ENCODE measurements at regions not wholly inside any gene's neighbourhood (a gene's known extent, or its start where the extent isn't known, plus 50 kb on each side); places are given as distances from the start of the nearest gene placed in this dataset.

- DNase-seq (ENCODE audit: low spot score in 2 of 2) = no peak
- no peaks in the 10 kb centered on the region for H3K9me3 ChIP-seq
- H3K4me1 ChIP-seq = no peaks in the 10 kb centered on the region
- 58 to 69% methylated on average over 3 of the region's 3 CpGs for WGBS, 2 donors
- no peaks in the 10 kb centered on the region for H3K36me3 ChIP-seq
- peaks cover 0 to 4% of the 10 kb centered on the region in 2 donors for H3K27me3 ChIP-seq
- no peak overlapping the region for H3K27ac ChIP-seq
- no peak overlapping the region for H3K4me3 ChIP-seq
- TF ChIP-seq CTCF (IDR thresholded peaks at IDR 0.05) (no peak), EP300 (IDR thresholded peaks at IDR 0.05) (no peak), POLR2A (IDR thresholded peaks at IDR 0.05) (no peak)
Observed at GRCh38 chr16:73877150-73877549, 419.5 kb upstream of the PSMD7 start.

GRCh38 chr16:73875996-73876690, 420.5 kb upstream of the PSMD7 start:
- DNase-seq (ENCODE audit: low spot score in 2 of 2) = no peak
- Histone ChIP-seq H3K36me3 (no peaks in the 10 kb centered on the region), H3K4me1 (no peaks in the 10 kb centered on the region), H3K9me3 (no peaks in the 10 kb centered on the region), H3K4me3 (no peak overlapping the region), H3K27me3 (no peaks in the 10 kb centered on the region), H3K27ac (no peak overlapping the region)
- 82 to 83% methylated on average over 7 of the region's 7 CpGs for WGBS, 2 donors
- TF ChIP-seq EP300 (IDR thresholded peaks at IDR 0.05) (no peak), POLR2A (IDR thresholded peaks at IDR 0.05) (no peak), CTCF (IDR thresholded peaks at IDR 0.05) (no peak)

- Histone ChIP-seq H3K9me3 (no peaks in the 10 kb centered on the region), H3K27me3 (no peaks in the 10 kb centered on the region), H3K4me3 (no peak overlapping the region), H3K36me3 (no peaks in the 10 kb centered on the region), H3K4me1 (no peaks in the 10 kb centered on the region), H3K27ac (no peak overlapping the region)
- DNase-seq (ENCODE audit: low spot score in 2 of 2) = no peak
- TF ChIP-seq CTCF (IDR thresholded peaks at IDR 0.05) = no peak
- no peak for TF ChIP-seq EP300 (IDR thresholded peaks at IDR 0.05)
- no peak for TF ChIP-seq POLR2A (IDR thresholded peaks at IDR 0.05)
- 43 to 44% methylated on average over 3 of the region's 3 CpGs for WGBS, 2 donors
Observed at GRCh38 chr16:73874324-73874723, 422.3 kb upstream of the PSMD7 start.

- H3K4me1 ChIP-seq = no peaks in the 10 kb centered on the region
- no peak overlapping the region for H3K27ac ChIP-seq
- no peaks in the 10 kb centered on the region for H3K9me3 ChIP-seq
- no peak for TF ChIP-seq EP300 (IDR thresholded peaks at IDR 0.05)
- TF ChIP-seq POLR2A (IDR thresholded peaks at IDR 0.05) = no peak
- no peak for TF ChIP-seq CTCF (IDR thresholded peaks at IDR 0.05)
- DNase-seq (ENCODE audit: low spot score in 2 of 2) = no peak
- no peaks in the 10 kb centered on the region for H3K27me3 ChIP-seq
- 52 to 58% methylated on average over 2 of the region's 2 CpGs for WGBS, 2 donors
- no peak overlapping the region for H3K4me3 ChIP-seq
- H3K36me3 ChIP-seq = no peaks in the 10 kb centered on the region
Observed at GRCh38 chr16:73873643-73874042, 423.0 kb upstream of the PSMD7 start.

GRCh38 chr16:73872856-73873255, 423.8 kb upstream of the PSMD7 start:
- no peaks in the 10 kb centered on the region for H3K9me3 ChIP-seq
- H3K36me3 ChIP-seq = no peaks in the 10 kb centered on the region
- TF ChIP-seq EP300 (IDR thresholded peaks at IDR 0.05) (no peak), CTCF (IDR thresholded peaks at IDR 0.05) (no peak), POLR2A (IDR thresholded peaks at IDR 0.05) (no peak)
- H3K4me3 ChIP-seq = no peak overlapping the region
- WGBS, 2 donors = 60% methylated on average over 1 of the region's 8 CpGs; no CpG with 5 or more reads in 1 of the 2 donors
- H3K27me3 ChIP-seq = no peaks in the 10 kb centered on the region
- no peak for DNase-seq (ENCODE audit: low spot score in 2 of 2)
- no peaks in the 10 kb centered on the region for H3K4me1 ChIP-seq
- no peak overlapping the region for H3K27ac ChIP-seq

Measured in tibial nerve (tissue), 4 donors.